ELF-1 (cell line): ENCODE measurements at regions not wholly inside any gene's neighbourhood (a gene's known extent, or its start where the extent isn't known, plus 50 kb on each side); places are given as distances from the start of the nearest gene placed in this dataset.
A peak's percentile ranks its signal among the peaks of the same experiment; 100 is the strongest.
"Not testable (repeated sequence)": the region's sequence is repeated elsewhere in the genome, so short reads cannot be mapped to it uniquely, and the experiment has no call there.

Source experiments
- DNase-seq: peaks from one replicate; pipeline ENCODE4 v3.0.0-alpha.2; 2016; ENCODE audit warnings: low read depth, low spot score

GRCh38 chr11:22049276-22049675 is 143.6 kb upstream of the ANO5 start:
- no peak for DNase-seq

- DNase-seq, result no peak
These were observed 127.4 kb upstream of the ANO5 start for GRCh38 chr11:22065472-22065871.

GRCh38 chr11:22069844-22070243 is 123.0 kb upstream of the ANO5 start:
- no peak for DNase-seq

- no peak for DNase-seq
These were observed 116.5 kb upstream of the ANO5 start for GRCh38 chr11:22076271-22076930.

- no peak for DNase-seq
These were observed 114.8 kb upstream of the ANO5 start for GRCh38 chr11:22078063-22078462.

- DNase-seq, result no peak
These were observed 113.6 kb upstream of the ANO5 start for GRCh38 chr11:22079133-22079872.

GRCh38 chr11:22082178-22082577 is 110.7 kb upstream of the ANO5 start:
- no peak for DNase-seq

- no peak for DNase-seq
These were observed 110.1 kb upstream of the ANO5 start for GRCh38 chr11:22082788-22083187.

GRCh38 chr11:22084056-22084455 is 108.8 kb upstream of the ANO5 start:
- DNase-seq, result no peak

GRCh38 chr11:22084564-22084963 is 108.3 kb upstream of the ANO5 start:
- DNase-seq, result no peak

- no peak for DNase-seq
These were observed 103.3 kb upstream of the ANO5 start for GRCh38 chr11:22089609-22090008.

GRCh38 chr11:22106566-22106965 is 86.3 kb upstream of the ANO5 start:
- no peak for DNase-seq

GRCh38 chr11:22115470-22116029 is 77.3 kb upstream of the ANO5 start:
- no peak for DNase-seq

- DNase-seq, result not testable (repeated sequence)
These were observed 64.9 kb upstream of the ANO5 start for GRCh38 chr11:22127981-22128380.

- peak; percentile 2 for DNase-seq
These were observed 62.3 kb upstream of the ANO5 start for GRCh38 chr11:22130462-22131053.

- DNase-seq, result no peak
These were observed 59.1 kb upstream of the ANO5 start for GRCh38 chr11:22133776-22134175.

GRCh38 chr11:22138264-22138663 is 54.6 kb upstream of the ANO5 start:
- no peak for DNase-seq
